Muscle of back (tissue), 3 donors: ENCODE measurements at regions not wholly inside any gene's neighbourhood (a gene's known extent, or its start where the extent isn't known, plus 50 kb on each side); places are given as distances from the start of the nearest gene placed in this dataset.

Source experiments
- DNase-seq, 3 donors: peaks; one replicate each; pipeline versions ENCODE4 v3.0.0 to v3.0.0-alpha.2; 2013

GRCh38 chr7:18250133-18250532, 222.5 kb upstream of the PRPS1L1 start:
- no peak for DNase-seq

DNA sequence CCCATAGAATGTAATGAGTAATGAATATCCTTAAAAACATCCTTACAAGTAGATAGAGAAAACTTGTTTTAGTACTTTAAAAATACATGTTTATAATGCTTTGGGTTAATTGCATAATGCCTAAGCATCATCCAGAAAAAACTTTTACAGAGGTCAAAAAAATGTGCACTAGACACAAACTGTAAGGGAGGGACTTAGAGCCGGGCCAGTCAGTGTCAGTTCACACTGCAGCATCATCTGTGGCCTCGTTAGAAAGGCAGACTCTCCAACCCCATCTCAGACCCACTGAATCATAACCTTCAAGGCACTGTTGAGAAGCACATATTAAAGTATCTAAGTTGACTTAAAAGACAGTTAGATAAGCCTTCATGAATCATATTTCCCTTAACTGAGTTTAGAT, 230.1 kb upstream of the PRPS1L1 start:
- no peak for DNase-seq

GRCh38 chr7:18262058-18262457, 233.5 kb upstream of the HDAC9 start:
- DNase-seq: no peak

- DNase-seq: no peak
These were observed 229.8 kb upstream of the HDAC9 start for GRCh38 chr7:18265611-18266281.

DNA sequence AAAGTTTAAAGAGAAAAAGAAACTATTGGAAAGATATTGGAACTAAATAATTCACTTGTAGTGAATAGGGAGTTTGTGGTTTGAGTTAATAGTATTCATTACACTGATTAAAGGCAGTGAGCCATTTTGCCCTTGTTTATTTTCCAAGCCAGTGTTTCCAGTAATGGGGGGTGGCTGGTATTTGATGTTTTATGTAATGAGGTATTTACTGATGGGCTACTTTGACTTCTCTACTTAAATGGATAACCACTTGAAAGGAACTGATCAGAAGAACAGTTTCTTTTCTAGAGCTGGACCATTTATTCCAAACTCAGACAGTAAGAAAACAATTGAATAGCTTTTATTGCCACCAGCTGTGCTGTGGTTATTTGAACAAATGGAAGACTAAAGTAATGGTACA, 227.0 kb upstream of the HDAC9 start:
- no peak for DNase-seq

DNA sequence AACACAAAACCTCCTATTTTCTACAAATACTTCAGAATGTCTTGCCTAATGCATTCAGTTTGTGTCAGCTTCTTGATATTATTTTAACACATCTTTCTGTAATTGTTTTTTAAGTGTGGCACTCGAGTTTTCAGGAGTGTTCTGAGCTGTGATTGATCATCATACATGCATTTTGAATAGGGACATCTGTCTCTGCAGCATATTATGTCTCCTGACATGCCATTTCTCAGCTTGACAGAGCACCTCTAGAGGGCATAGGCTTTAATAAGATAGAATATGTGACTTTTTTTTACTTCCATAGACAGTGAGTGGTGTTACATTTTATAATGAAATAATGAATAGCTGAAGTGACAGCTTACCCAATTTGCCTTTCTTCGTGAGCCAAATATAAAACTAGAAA, 219.2 kb upstream of the HDAC9 start:
- DNase-seq: no peak

DNA sequence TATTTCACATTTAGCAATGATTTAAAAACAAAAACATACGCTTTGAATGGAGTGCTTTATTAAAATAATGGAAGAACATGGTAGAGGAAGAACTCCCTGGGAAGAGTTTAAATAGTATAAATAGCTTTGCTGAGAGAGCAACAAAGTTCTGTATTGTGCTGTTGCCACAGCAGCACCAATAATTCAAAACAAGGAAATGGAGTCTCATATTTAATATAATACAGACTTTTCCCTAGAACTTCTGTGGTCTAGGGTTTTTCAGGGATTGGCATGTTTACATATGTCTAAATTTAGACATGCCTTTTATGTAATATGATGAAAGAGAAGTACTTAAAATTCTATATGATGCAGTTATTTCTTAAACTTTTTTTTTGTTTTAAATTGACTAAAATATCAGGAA, 217.2 kb upstream of the HDAC9 start:
- DNase-seq: peak; percentile 22 to 64 (median 30)

GRCh38 chr7:18283045-18283444, 212.5 kb upstream of the HDAC9 start:
- no peak for DNase-seq

- no peak for DNase-seq
These were observed 208.1 kb upstream of the HDAC9 start for GRCh38 chr7:18287482-18287881.

- no peak for DNase-seq
These were observed 207.1 kb upstream of the HDAC9 start for GRCh38 chr7:18288322-18289037.

GRCh38 chr7:18289788-18290187, 205.8 kb upstream of the HDAC9 start:
- DNase-seq: no peak

- no peak for DNase-seq
These were observed 205.3 kb upstream of the HDAC9 start for GRCh38 chr7:18290223-18290622.

GRCh38 chr7:18290865-18291264, 204.7 kb upstream of the HDAC9 start:
- DNase-seq: no peak

GRCh38 chr7:18292584-18292983, 203.0 kb upstream of the HDAC9 start:
- no peak for DNase-seq

DNA sequence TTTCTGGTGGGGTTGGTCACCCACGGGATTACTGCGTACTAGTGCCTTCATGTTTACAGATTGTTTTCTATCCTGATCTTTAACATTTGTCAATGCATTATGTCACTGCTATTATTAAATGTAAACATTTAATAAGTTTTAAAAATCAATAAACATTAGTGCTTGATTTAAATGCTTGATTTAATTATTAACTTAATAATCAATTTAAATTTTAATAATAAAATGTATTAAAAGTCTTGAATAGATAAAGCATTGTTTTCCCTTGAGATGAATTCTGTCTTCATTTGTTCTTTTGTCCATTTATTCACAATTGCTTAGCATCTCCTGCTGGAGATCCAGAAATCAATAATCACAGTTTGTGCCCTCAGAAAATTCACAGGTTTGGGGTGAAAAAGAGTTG, 201.8 kb upstream of the HDAC9 start:
- DNase-seq: no peak

GRCh38 chr7:18294411-18294810, 201.1 kb upstream of the HDAC9 start:
- DNase-seq: no peak

DNA sequence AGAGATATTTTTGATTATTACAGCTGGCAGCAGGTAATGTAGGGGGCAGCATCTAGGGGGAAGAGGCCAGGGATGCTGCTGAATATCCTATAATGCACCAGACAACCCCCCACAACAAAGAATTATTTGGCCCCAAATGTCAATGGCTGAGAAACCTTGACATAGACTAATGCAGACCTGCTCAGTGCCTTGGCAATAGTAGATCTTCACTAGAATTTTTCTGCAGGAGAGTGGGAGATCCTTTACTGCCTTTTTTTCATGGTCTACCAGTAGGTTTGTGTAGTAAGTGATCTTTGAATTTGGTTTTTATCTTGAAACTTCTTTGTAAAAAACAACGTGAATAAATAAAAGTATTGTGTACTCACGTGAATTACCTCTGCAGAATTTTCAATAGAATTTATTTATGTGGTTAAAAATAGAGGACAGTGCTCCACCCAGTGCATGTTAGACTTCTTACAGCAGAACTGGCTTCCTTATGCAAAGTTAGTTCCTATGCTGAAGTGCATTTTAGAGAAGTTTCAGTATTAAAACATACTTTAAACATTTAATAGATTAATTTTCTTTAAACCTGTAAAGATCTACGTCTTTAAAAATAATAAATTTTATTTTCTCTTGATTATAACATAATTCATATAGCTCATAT, 199.6 kb upstream of the HDAC9 start:
- DNase-seq: no peak

DNA sequence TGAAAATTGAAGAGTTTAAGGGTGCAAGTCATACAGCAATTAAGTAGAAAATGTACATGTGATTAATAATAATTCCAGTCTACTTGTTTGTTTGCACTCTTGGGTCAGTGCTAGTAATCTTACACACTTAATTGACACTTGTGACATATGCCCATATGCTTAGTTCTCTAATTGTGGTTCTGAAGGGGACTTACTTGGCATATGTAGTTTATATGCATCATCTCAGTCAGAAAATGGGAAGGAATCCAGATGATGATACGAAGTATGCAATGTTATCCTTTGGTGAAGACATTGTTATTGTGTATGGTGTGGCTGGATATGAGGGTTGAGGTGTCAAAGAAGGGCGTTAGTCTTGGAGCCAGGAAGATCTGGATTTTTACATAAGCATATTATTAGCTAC, 193.5 kb upstream of the HDAC9 start:
- DNase-seq: no peak

DNA sequence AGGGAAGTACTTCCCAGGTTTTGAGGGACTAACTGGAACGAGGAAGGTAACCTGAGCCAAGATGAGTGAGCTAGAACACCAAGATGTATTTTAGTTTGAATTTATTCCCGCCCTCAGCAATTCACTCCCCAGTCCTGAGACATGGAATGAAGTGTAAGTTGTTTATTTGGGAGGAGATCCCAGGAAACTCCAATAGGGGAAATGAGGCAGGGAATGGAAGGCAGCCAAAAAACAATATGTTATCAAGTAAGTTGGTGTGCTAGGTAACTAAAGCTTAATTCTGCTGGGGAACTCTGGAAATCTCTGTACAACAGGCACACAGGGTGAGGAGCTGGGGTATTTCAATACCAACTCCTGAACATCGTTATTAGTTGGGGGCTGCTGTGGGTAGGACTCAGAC, 189.7 kb upstream of the HDAC9 start:
- no peak for DNase-seq

DNA sequence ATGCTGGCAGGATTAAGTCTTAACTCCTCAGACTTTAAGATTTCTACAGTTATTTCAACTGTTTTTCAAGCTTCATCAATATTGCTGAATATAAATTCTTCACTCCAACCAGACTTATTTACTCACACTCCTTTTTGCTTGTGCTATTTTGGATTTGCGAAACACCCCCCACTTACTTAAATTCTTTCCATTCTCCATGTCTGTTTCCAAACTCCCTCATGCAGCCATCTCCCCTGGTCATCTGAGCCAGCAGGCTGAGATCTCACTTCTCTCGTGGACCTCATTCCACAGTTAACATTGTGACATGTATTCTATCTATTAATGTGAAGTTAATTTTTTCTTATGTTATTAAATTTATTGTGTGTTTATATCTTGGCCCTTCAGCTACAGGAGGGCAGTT, 188.9 kb upstream of the HDAC9 start:
- DNase-seq: no peak

DNA sequence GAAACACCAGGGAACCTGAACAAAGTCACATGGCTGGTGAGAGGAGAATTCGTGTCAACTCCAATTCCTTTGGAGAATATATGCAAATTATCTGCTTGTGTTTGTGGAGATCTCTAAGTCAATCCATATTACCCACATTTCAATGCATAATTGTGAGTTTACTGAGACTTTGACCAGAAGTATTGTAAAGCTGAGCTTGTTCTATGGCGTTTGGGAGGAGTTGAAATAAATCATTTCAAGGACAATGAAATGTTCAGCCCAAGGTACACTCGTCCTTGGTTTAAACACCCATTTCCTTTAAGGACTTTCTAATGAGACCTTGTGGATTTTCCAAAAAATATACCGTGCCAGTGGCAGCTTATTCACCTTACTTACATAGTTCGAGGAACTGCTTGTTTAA, 186.6 kb upstream of the HDAC9 start:
- DNase-seq: no peak

DNA sequence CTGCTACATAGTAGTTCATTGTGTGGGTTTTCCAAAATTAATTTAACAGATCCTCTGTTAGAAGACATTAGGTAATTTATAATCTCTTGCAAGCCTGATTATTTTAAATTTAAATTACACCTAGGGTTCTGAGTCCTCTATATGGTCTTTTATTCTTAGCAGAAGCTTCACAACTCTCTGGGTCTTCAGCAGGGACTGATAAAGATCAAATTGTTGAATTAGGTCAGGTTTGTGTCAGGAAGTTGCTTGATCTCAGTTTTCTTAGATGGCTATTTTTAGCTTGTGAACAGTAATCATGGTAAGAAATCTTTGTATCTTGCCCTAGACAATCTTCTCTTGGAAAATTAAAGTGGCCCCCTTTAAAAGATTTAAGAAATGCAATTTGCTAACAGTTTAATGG, 183.1 kb upstream of the HDAC9 start:
- no peak for DNase-seq

- DNase-seq: peak in 1 of 3 donors; percentile 33
These were observed 181.6 kb upstream of the HDAC9 start for GRCh38 chr7:18313965-18314364.
